Adrenal gland (tissue), 9 donors: ENCODE measurements at regions not wholly inside any gene's neighbourhood (a gene's known extent, or its start where the extent isn't known, plus 50 kb on each side); places are given as distances from the start of the nearest gene placed in this dataset.

Experiments
- DNase-seq, 7 donors: peaks; one replicate each; pipeline ENCODE4 v3.0.0-alpha.2; 2019 to 2020
- H3K27ac ChIP-seq, 5 donors: fragments of 200-600 bp; sonication (generic) in 4 of 5; 1 replicate in 3 of 5; 2 replicates in 2 of 5; pipeline versions ENCODE4 v1.5.1 to v1.8.0; 2016 to 2020; ENCODE audit warnings: mild to moderate bottlenecking in 1 of 5
- H3K27me3 ChIP-seq: fragments of 200-600 bp; 2 replicates; pipeline ENCODE4 v1.8.0; 2021
- H3K36me3 ChIP-seq, 2 donors: fragments of 200-600 bp; replicated peaks in 1 of 2; 1 replicate in 1 of 2; 2 replicates in 1 of 2; pipeline versions ENCODE4 v1.5.1 to v1.8.0; 2018 to 2022
- H3K4me1 ChIP-seq, 2 donors: fragments of 200-600 bp; replicated peaks in 1 of 2; 1 replicate in 1 of 2; 2 replicates in 1 of 2; pipeline versions ENCODE4 v1.5.1 to v1.8.0; 2018 to 2021
- H3K4me3 ChIP-seq, 4 donors: fragments of 200-600 bp; sonication (generic) in 3 of 4; one replicate each; pipeline ENCODE4 v1.5.1; 2016 to 2018
- H3K9me3 ChIP-seq, 3 donors: fragments of 200-600 bp; sonication (generic) in 1 of 3; replicated peaks in 1 of 3; 1 replicate in 2 of 3; 2 replicates in 1 of 3; pipeline versions ENCODE4 v1.5.1 to v1.8.0; 2016 to 2021
- POLR2A ChIP-seq, 2 donors: fragments of 450-650 bp; IDR thresholded peaks; one replicate each; pipeline ENCODE4 v1.6.1; 2017; ENCODE audit warnings: antibody characterized with exemption in 2 of 2, mild to moderate bottlenecking in 2 of 2, moderate library complexity in 1 of 2
- WGBS, 4 donors: extraction: QIAGEN DNeasy Blood & Tissue Kit in 2 of 4; methylation state at CpG; one replicate each; pipeline versions ENCODE4 v1.1.5 to v1.1.7; 2013 to 2017; 5-methylcytosine and 5-hydroxymethylcytosine counted together
- intact Hi-C, 2 donors: fragments of 100-400 bp; cut with DNase I; formaldehyde crosslinking; loops; one replicate each; pipeline versions ENCODE4 v1.14.1 to v1.15.0; 2022 to 2023
- TF ChIP-seq, protein P1 (sequence below), 6 experiments: fragments of 450-650 bp in 4 of 6; fragments of 200-600 bp in 2 of 6; sonication (generic) in 1 of 6; IDR thresholded peaks; 1 replicate in 5 of 6; 2 replicates in 1 of 6; pipeline versions ENCODE4 v1.5.1 to v1.8.0; 2016 to 2021; ENCODE audit warnings: antibody characterized with exemption in 6 of 6, mild to moderate bottlenecking in 2 of 6, moderate library complexity in 1 of 6
- donor health status: healthy with polysubstance abuse.
- donor health status: Bipolar disorder and iron deficiency.
- donor health status: DM: yes; HTN: yes; CAD: no.
- donor health status: DM: no; HTN: no; CAD: no.
- donor health status: DM: no; HTN: no; CAD: no.

DNA sequence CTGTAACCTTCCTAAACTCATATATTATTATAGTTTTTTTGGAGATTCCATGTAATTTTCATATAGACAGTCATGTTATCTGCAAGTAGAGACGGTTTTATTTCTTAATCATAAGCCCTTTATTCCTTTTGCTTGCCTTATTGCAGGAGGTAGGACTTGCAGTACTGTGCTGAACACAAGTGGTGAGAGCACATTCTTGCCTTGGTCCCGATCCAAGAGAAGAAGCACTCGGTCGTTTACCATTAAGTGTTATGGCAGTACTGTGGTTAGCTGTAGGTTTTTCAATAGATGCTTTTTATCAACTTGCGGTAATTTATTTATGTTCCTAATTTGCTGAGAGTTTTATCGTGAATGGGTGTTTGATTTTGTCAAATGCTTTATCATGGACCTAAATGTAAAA, 305.7 kb downstream of the DYSF start:
- intact Hi-C loops: no loop called here
- H3K4me3 ChIP-seq: no peak overlapping the region
- H3K36me3 ChIP-seq: no peaks in the 10 kb centered on the region
- H3K27me3 ChIP-seq: no peaks in the 10 kb centered on the region
- peaks cover 0 to 4% (median 0%) of the 10 kb centered on the region in 3 donors for H3K9me3 ChIP-seq
- DNase-seq: no peak
- no peak overlapping the region for H3K27ac ChIP-seq
- WGBS, 4 donors: 71 to 79% (median 75%) methylated on average over 6 of the region's 6 CpGs
- TF ChIP-seq POLR2A (IDR thresholded peaks at IDR 0.05): no peak
- TF ChIP-seq, protein P1, sequence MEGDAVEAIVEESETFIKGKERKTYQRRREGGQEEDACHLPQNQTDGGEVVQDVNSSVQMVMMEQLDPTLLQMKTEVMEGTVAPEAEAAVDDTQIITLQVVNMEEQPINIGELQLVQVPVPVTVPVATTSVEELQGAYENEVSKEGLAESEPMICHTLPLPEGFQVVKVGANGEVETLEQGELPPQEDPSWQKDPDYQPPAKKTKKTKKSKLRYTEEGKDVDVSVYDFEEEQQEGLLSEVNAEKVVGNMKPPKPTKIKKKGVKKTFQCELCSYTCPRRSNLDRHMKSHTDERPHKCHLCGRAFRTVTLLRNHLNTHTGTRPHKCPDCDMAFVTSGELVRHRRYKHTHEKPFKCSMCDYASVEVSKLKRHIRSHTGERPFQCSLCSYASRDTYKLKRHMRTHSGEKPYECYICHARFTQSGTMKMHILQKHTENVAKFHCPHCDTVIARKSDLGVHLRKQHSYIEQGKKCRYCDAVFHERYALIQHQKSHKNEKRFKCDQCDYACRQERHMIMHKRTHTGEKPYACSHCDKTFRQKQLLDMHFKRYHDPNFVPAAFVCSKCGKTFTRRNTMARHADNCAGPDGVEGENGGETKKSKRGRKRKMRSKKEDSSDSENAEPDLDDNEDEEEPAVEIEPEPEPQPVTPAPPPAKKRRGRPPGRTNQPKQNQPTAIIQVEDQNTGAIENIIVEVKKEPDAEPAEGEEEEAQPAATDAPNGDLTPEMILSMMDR (IDR thresholded peaks at IDR 0.05): no peak
- no peaks in the 10 kb centered on the region for H3K4me1 ChIP-seq

DNA sequence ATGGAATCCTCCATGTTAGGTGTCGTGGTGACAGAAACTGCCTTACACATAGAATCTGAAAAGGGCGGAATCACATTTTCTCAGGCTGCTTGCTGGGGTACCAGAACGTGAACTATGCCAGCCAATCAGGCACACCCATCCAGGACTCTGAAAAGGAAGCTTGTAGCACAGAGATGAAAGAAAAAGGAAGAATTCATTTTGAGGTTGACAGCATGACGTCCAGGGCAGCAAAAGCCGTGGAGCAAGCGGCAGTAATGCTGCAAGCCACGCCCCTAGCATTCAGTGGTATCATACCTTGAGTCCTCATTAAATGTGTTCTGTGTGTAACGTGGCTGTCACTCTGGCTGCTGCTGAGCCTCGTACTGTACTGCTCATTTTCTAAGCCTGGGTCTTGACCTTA, 304.0 kb downstream of the DYSF start:
- H3K4me1 ChIP-seq: no peaks in the 10 kb centered on the region
- H3K27ac ChIP-seq: no peak overlapping the region
- peaks cover 5% of the 10 kb centered on the region for H3K27me3 ChIP-seq
- TF ChIP-seq, protein P1 (IDR thresholded peaks at IDR 0.05): no peak
- TF ChIP-seq POLR2A (IDR thresholded peaks at IDR 0.05): no peak
- WGBS, 4 donors: 72 to 78% (median 75%) methylated on average over 9 of the region's 9 CpGs
- H3K4me3 ChIP-seq: no peak overlapping the region
- DNase-seq: no peak
- peaks cover 0 to 4% (median 0%) of the 10 kb centered on the region in 3 donors for H3K9me3 ChIP-seq
- intact Hi-C loops: no loop called here
- H3K36me3 ChIP-seq: no peaks in the 10 kb centered on the region

GRCh38 chr2:71756280-71756906, 303.0 kb downstream of the DYSF start:
- TF ChIP-seq, protein P1 (IDR thresholded peaks at IDR 0.05): no peak
- TF ChIP-seq POLR2A (IDR thresholded peaks at IDR 0.05): no peak
- Histone ChIP-seq H3K27me3 (peaks cover 9% of the 10 kb centered on the region), H3K4me1 (no peaks in the 10 kb centered on the region), H3K27ac (no peak overlapping the region), H3K4me3 (no peak overlapping the region), H3K36me3 (no peaks in the 10 kb centered on the region), H3K9me3 (peaks cover 0 to 4% (median 0%) of the 10 kb centered on the region in 3 donors)
- DNase-seq: no peak
- intact Hi-C loops: no loop called here
- WGBS, 4 donors: 53 to 68% (median 61%) methylated on average over 4 of the region's 4 CpGs

DNA sequence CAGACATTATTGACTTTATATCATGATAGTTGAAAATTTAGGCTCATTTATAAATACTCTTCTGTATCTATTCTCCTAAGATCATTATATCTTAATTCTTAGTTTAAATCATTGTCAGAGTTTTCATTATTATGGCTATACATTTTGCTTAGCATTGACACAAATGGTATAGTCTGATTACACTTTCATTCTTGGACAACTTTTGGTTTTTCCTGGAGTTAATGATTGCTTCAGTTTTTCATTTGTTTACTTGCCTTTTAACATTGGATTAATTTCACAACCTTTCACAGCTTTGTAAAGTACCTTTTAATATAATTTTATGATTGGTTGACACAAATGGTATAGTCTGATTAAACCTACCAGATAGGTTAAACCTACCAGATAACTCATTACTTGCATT, 298.2 kb downstream of the DYSF start:
- TF ChIP-seq, protein P1 (IDR thresholded peaks at IDR 0.05): no peak
- no peak for TF ChIP-seq POLR2A (IDR thresholded peaks at IDR 0.05)
- Histone ChIP-seq H3K36me3 (no peaks in the 10 kb centered on the region), H3K4me3 (no peak overlapping the region), H3K27me3 (peaks cover 14% of the 10 kb centered on the region), H3K27ac (no peak overlapping the region), H3K4me1 (peaks cover 0 to 7% of the 10 kb centered on the region in 2 donors), H3K9me3 (no peaks in the 10 kb centered on the region)
- DNase-seq: no peak
- intact Hi-C loops: no loop called here
